NB4 (cell line): ENCODE measurements at regions not wholly inside any gene's neighbourhood (a gene's known extent, or its start where the extent isn't known, plus 50 kb on each side); places are given as distances from the start of the nearest gene placed in this dataset.
"Not testable (repeated sequence)": the region's sequence is repeated elsewhere in the genome, so short reads cannot be mapped to it uniquely, and the experiment has no call there.

Experiments used
- CTCF ChIP-seq: IDR thresholded peaks from one replicate; pipeline ENCODE4 v1.5.1; 2012; ENCODE audit warnings: low read depth, low read length
- MAX ChIP-seq: IDR thresholded peaks from 2 replicates; pipeline ENCODE4 v1.6.1; 2011; ENCODE audit warnings: low read depth, low read length
- POLR2A ChIP-seq: IDR thresholded peaks from 2 replicates; pipeline ENCODE4 v1.6.1; 2011; ENCODE audit warnings: mild to moderate bottlenecking; ENCODE audit not compliant: insufficient read length; ENCODE audit errors: extremely low read depth

GRCh38 chr1:148304935-148305334 lies 152.9 kb upstream of the NBPF11 start:
- not testable (repeated sequence) for TF ChIP-seq CTCF, MAX, POLR2A
